GM18867 (cell line): ENCODE measurements at regions not wholly inside any gene's neighbourhood (a gene's known extent, or its start where the extent isn't known, plus 50 kb on each side); places are given as distances from the start of the nearest gene placed in this dataset.
"Not testable (repeated sequence)": the region's sequence is repeated elsewhere in the genome, so short reads cannot be mapped to it uniquely, and the experiment has no call there.

Experiments
- ATAC-seq: cut with Tn5 transposase; IDR thresholded peaks from one replicate; pipeline ENCODE4 v1.9.1; 2021; ENCODE audit warnings: mild to moderate bottlenecking, moderate library complexity; ENCODE audit not compliant: unreplicated experiment

DNA sequence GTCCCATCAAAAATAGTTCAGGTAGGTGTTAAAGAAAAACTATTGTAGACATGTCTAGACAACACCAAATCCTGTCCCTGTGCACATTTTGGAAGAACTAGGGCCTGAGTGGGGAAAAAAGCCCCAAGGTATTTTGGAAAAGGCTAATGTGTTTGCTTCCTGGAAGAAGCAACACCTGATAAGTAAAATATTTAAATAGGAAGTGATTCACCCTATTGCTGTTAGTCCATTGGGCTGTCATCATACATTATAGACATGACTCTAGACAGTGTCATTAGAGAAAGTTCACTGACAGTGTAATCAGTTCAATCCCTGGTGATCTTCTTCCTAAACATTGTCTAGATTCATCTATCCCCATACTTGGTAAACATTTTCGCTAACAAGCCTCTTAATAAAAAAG lies 465.3 kb downstream of the CBLN4 start:
- no peak for ATAC-seq

- ATAC-seq, result no peak
These were observed 466.9 kb downstream of the CBLN4 start for GRCh38 chr20:55538261-55538908.

DNA sequence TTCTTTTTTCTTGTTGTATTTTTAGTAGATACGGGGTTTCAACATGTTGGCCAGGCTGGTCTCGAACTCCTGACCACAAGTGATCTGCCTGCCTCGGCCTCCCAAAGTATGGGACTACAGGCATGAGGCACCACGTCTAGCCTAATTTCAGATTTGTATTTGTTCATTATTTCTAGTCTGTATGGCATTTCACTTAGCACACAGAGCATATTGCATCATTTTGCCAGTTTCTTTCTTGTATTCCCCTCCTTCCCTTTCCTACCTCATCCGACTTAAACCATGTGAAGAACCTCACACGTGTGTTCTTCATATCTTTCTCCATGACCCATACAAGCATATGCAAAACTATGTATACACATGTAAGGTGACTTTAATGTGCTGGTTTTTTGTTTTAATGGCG lies 470.0 kb downstream of the CBLN4 start:
- ATAC-seq, result no peak

- ATAC-seq, result no peak
These were observed 471.7 kb downstream of the CBLN4 start for GRCh38 chr20:55533632-55534031.

- ATAC-seq, result no peak
These were observed 474.6 kb downstream of the CBLN4 start for GRCh38 chr20:55530763-55531162.

GRCh38 chr20:55528482-55528881 lies 476.8 kb downstream of the CBLN4 start:
- ATAC-seq, result no peak

DNA sequence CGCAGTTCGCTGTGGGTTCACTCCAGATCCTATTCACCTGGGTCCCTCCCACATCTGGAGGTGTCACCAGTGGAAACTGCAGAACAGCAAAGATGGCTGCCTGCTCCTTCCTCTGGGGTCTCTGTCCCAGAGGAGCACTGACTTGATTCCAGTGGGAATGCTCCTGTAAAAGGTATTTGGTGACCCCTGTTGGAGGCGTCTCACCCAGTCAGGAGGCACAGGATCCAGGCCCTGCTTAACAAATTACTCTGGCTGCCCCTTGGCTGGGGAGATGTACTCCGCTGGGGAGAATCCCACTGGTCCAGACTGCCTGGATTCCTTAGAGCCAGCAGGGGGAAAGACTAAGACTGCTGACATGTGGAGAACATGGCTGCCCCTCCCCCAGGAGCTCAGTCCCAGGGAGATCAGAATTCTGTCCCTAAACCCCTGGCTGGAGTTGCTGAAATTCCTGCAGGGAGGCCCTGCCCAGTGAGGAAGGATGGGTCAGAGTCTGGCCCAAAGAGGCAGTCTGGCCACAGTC lies 483.0 kb downstream of the CBLN4 start:
- ATAC-seq, result no peak

GRCh38 chr20:55517584-55517983 lies 487.7 kb downstream of the CBLN4 start:
- not testable (repeated sequence) for ATAC-seq

- ATAC-seq, result no peak
These were observed 489.5 kb downstream of the CBLN4 start for GRCh38 chr20:55515832-55516231.

GRCh38 chr20:55514531-55514930 lies 490.8 kb downstream of the CBLN4 start:
- ATAC-seq, result no peak

- no peak for ATAC-seq
These were observed 491.4 kb downstream of the CBLN4 start for GRCh38 chr20:55513954-55514353.

- no peak for ATAC-seq
These were observed 505.2 kb downstream of the CBLN4 start for GRCh38 chr20:55500130-55500529.

GRCh38 chr20:55488593-55488992 lies 516.7 kb downstream of the CBLN4 start:
- no peak for ATAC-seq

DNA sequence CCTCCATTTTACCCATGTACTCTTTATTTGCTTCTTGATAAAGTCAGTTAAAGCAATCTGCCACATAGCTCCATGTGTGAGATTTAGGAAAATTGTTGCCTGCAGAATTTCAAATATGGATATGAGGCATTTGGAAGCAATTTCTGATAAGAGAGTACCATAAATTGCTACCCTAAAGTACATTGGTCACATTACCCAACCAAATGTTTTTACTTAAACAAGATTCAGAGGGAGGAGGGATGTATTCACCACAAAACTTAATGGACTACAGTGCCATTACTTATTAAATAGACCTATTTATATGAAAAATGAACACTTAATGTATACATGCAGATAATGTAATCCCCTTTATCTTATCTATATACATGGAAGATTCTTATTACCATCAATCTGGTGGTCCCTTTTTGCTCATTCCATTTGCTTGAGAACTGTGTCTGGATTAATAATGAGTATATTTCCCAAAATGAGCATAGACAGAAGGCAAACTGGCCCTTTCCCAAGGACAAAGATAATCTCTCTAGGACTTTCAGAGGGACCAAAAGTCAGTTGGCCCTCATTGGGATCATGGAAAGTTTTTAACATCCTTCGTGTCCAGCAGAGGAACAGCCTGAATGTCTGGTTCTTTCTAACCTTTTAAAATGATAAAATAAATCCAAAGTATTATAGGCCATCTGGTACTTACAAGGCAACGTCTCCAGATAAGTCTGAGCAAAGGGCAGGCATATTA lies 526.4 kb downstream of the CBLN4 start:
- ATAC-seq, result no peak

DNA sequence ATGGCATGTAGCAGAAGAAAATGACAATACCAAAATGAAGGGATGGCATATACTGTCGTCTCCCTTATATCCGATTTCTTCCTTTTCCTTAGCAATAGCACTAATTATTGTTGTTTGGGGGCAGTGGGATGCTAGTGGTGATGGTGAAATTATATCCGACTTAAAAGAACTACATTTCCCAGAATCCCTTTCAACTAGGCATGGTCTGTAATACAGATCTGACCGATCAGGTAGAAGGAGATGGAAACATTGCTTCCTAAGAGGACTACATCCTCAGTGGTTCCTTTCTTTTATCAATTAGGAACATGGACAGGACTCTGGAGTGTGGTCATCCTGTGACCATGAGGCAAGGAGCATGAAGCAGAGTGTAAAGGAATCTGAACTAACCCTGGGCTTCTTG lies 532.6 kb downstream of the CBLN4 start:
- ATAC-seq, result no peak

GRCh38 chr20:55471052-55472006 lies 534.0 kb downstream of the CBLN4 start:
- ATAC-seq, result no peak

DNA sequence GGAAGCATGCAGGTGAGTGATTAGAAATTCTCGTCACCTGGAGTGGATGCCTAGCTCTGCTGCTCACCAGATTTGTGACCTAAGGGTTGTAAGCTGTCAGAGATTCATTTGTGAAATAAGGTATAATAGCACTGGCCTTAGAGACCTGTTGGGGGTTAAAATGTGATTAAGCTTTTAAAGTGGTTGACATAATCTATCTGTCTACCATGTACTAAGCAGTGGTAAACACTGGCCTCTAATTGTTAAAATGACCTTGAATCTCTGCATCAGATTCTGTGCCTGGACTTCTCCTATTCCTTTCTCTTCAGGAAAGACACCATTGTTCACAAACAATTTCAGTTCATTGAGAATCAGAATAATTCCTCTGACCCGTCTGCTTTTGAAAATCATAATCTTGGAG lies 536.2 kb downstream of the CBLN4 start:
- ATAC-seq, result no peak

- no peak for ATAC-seq
These were observed 543.8 kb downstream of the CBLN4 start for GRCh38 chr20:55461519-55461918.

- ATAC-seq, result no peak
These were observed 548.9 kb downstream of the CBLN4 start for GRCh38 chr20:55456316-55456940.

GRCh38 chr20:55449091-55449490 lies 556.2 kb downstream of the CBLN4 start:
- no peak for ATAC-seq

DNA sequence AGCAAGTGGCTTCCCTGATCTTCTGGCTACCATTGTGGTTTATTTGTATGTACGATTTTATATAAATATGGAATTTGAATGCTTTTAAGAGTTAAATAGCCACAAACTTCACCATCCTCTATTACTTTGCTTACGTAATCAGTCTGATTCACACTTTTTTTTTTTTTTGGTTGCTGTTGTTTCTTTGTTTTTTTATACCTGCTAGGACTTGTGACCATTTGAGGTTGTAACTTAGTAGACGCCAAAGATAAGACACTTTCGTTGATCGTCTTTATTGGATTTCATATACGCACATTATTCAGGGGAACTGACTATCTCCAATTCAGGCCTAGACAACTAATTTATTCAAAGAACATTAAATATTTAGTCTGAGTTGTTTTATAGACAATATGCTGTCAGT lies 559.0 kb downstream of the CBLN4 start:
- ATAC-seq, result no peak
